Gastroesophageal sphincter (tissue), 3 donors: ENCODE measurements at regions not wholly inside any gene's neighbourhood (a gene's known extent, or its start where the extent isn't known, plus 50 kb on each side); places are given as distances from the start of the nearest gene placed in this dataset.
A peak's percentile ranks its signal among the peaks of the same experiment; 100 is the strongest.

Experiments used
- EP300 ChIP-seq: sonication (generic); formaldehyde crosslinking; IDR thresholded peaks from one replicate; pipeline ENCODE4 v1.6.1; 2017; ENCODE audit warnings: antibody characterized with exemption, mild to moderate bottlenecking
- POLR2A ChIP-seq, 2 donors: fragments of 450-650 bp; IDR thresholded peaks; one replicate each; pipeline ENCODE4 v1.6.1; 2017; ENCODE audit warnings: antibody characterized with exemption in 2 of 2, mild to moderate bottlenecking in 2 of 2, moderate library complexity in 1 of 2
- POLR2AphosphoS5 ChIP-seq: sonication (generic); formaldehyde crosslinking; IDR thresholded peaks from one replicate; pipeline ENCODE4 v1.6.1; 2017; ENCODE audit warnings: antibody characterized with exemption
- TF ChIP-seq, protein P1 (sequence below), 4 experiments: fragments of 200-600 bp in 2 of 4; fragments of 450-650 bp in 2 of 4; sonication (generic) in 1 of 4; IDR thresholded peaks; one replicate each; pipeline ENCODE4 v1.5.1; 2017 to 2019; ENCODE audit warnings: antibody characterized with exemption in 4 of 4, mild to moderate bottlenecking in 2 of 4, moderate library complexity in 2 of 4

DNA sequence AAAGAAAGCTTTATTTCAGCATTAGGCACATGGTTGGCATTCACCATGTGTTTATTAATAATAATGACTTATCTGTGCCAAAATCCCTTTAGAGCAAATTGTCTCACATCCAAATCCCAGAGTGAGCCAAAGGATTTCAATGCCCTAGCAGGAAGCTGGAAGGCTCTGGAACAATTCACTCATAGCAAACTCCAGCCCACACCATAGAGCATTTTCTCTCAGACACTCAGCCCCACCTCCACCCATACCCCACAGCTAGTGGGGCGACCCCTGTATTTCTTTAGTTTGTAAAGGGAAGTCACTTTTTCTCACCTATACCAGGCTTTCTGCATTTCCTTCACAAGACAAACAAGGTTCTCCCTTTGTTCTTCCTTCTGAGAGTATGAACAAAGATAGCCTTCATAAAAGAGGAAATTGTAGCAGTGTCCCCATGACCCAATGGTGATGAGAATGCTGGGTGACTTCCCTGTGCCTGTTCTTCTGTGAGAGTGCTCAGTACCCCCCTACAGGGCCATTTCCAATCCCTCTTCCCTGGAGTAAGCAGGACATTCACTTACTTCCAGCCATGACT is 100.1 kb upstream of the APCDD1 start:
- TF ChIP-seq, protein P1, sequence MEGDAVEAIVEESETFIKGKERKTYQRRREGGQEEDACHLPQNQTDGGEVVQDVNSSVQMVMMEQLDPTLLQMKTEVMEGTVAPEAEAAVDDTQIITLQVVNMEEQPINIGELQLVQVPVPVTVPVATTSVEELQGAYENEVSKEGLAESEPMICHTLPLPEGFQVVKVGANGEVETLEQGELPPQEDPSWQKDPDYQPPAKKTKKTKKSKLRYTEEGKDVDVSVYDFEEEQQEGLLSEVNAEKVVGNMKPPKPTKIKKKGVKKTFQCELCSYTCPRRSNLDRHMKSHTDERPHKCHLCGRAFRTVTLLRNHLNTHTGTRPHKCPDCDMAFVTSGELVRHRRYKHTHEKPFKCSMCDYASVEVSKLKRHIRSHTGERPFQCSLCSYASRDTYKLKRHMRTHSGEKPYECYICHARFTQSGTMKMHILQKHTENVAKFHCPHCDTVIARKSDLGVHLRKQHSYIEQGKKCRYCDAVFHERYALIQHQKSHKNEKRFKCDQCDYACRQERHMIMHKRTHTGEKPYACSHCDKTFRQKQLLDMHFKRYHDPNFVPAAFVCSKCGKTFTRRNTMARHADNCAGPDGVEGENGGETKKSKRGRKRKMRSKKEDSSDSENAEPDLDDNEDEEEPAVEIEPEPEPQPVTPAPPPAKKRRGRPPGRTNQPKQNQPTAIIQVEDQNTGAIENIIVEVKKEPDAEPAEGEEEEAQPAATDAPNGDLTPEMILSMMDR (IDR thresholded peaks at IDR 0.05): no peak
- no peak for TF ChIP-seq POLR2A (IDR thresholded peaks at IDR 0.05)
- TF ChIP-seq POLR2AphosphoS5: peak; percentile 48
- no peak for TF ChIP-seq EP300
